Neural cell (in vitro differentiated cells): ENCODE measurements at regions not wholly inside any gene's neighbourhood (a gene's known extent, or its start where the extent isn't known, plus 50 kb on each side); places are given as distances from the start of the nearest gene placed in this dataset.

Source experiments
- EZH2 ChIP-seq: fragments of 200-600, 300-800 bp; shearing (Covaris generic), sonication (generic); IDR thresholded peaks from 2 replicates; pipeline ENCODE4 v1.6.1; 2014; ENCODE audit warnings: antibody characterized with exemption, low read length, borderline replicate concordance, mild to moderate bottlenecking; ENCODE audit not compliant: insufficient read depth, poor library complexity, severe bottlenecking
- POLR2AphosphoS5 ChIP-seq: IDR thresholded peaks from 2 replicates; pipeline ENCODE4 v1.6.1; 2012
- TF ChIP-seq, protein P1 (sequence below): fragments of 450-650 bp; IDR thresholded peaks from 2 replicates; pipeline ENCODE4 v1.5.1; 2014; ENCODE audit warnings: antibody characterized with exemption, mild to moderate bottlenecking, moderate library complexity; ENCODE audit not compliant: poor library complexity, severe bottlenecking

DNA sequence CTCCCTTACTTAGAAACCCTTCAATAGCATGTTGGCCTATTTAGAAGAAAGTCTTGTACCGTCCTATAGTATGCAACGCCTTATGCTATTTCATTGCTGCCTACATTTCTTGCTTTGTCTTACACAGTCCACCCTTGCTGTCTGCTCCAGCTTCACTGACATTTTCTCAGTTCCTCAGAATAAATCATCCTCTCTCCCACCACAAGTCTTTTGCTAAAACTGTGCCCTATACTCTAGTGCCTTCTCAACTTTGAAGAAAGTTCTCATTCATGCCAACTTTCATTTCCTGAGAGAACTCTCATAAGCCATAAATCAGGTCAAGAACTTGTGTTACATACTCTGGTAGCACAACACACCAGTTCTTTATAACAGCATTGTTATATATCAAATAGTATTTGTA is 54.3 kb upstream of the COL3A1 start:
- TF ChIP-seq EZH2 (no peak), POLR2AphosphoS5 (no peak)
- TF ChIP-seq, protein P1, sequence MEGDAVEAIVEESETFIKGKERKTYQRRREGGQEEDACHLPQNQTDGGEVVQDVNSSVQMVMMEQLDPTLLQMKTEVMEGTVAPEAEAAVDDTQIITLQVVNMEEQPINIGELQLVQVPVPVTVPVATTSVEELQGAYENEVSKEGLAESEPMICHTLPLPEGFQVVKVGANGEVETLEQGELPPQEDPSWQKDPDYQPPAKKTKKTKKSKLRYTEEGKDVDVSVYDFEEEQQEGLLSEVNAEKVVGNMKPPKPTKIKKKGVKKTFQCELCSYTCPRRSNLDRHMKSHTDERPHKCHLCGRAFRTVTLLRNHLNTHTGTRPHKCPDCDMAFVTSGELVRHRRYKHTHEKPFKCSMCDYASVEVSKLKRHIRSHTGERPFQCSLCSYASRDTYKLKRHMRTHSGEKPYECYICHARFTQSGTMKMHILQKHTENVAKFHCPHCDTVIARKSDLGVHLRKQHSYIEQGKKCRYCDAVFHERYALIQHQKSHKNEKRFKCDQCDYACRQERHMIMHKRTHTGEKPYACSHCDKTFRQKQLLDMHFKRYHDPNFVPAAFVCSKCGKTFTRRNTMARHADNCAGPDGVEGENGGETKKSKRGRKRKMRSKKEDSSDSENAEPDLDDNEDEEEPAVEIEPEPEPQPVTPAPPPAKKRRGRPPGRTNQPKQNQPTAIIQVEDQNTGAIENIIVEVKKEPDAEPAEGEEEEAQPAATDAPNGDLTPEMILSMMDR: no peak
